AG09319 (cell line): ENCODE measurements at regions not wholly inside any gene's neighbourhood (a gene's known extent, or its start where the extent isn't known, plus 50 kb on each side); places are given as distances from the start of the nearest gene placed in this dataset.
"Not testable (repeated sequence)": the region's sequence is repeated elsewhere in the genome, so short reads cannot be mapped to it uniquely, and the experiment has no call there.

Experiments used
- DNase-seq: peaks from one replicate; pipeline ENCODE4 v3.0.0-alpha.2; 2010; ENCODE audit warnings: low read depth; ENCODE audit errors: extremely low read depth
- TF ChIP-seq, protein P1 (sequence below): IDR thresholded peaks from 2 replicates; pipeline ENCODE4 v1.5.1; 2011; ENCODE audit warnings: low read depth, mild to moderate bottlenecking, inconsistent platforms, low read length, moderate library complexity

DNA sequence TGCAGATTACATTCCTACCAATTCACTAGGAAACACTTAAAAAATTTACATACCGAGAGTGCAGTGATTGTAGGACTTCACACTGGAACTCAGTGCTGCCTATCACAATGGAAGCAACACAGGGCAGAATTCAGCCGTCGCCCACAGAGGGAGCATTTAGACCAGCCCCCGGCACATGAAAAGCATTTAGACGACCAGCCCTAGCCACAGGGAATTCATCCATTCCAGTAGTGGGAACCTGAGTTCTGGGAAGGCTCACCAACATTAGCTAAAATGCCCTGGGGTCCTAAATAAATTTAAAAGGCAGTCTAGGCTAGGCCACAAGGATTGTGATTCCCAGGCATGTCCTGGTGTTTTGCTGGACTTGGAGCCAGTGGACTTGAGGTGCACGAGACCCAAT, 155.2 kb downstream of the LIG4 start:
- no peak for DNase-seq
- TF ChIP-seq, protein P1, sequence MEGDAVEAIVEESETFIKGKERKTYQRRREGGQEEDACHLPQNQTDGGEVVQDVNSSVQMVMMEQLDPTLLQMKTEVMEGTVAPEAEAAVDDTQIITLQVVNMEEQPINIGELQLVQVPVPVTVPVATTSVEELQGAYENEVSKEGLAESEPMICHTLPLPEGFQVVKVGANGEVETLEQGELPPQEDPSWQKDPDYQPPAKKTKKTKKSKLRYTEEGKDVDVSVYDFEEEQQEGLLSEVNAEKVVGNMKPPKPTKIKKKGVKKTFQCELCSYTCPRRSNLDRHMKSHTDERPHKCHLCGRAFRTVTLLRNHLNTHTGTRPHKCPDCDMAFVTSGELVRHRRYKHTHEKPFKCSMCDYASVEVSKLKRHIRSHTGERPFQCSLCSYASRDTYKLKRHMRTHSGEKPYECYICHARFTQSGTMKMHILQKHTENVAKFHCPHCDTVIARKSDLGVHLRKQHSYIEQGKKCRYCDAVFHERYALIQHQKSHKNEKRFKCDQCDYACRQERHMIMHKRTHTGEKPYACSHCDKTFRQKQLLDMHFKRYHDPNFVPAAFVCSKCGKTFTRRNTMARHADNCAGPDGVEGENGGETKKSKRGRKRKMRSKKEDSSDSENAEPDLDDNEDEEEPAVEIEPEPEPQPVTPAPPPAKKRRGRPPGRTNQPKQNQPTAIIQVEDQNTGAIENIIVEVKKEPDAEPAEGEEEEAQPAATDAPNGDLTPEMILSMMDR, result no peak

DNA sequence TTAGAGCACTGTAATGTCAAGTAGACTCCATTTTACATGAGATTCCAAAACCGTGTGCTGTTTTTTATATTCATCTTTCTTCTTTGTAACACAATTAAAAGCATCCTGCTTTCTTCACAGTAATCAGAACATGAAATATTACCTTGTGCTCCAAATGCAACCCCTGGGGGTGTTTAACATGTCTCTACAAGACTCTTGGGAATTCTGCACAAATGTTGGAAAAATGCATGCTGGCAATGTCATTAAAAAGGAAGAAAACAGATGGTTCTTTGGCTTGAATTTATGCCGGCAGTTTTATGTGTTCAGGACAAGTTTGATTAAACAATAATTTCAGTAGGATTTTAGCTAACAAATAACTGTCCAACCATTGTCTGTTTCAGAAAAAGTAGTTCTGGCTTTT, 159.1 kb downstream of the LIG4 start:
- TF ChIP-seq, protein P1, result no peak
- no peak for DNase-seq

DNA sequence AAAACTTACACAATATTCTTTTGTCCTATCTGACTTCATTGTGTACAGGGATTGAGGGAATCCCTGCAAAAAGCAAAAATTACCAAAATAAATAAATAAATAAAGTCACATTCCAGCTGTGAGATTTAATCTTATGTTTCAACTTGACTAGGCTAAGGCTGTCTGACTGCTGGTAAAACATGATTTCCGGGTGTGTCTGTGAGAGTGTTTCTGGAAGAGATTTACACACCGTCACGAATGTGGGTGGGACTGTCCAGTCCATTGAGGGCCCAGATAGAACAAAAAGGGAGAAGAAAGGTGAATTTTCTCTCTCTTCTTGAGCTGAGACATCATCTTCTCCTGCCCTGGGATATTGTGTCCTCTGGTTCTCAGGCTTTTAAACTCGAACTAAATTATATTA, 166.1 kb downstream of the LIG4 start:
- TF ChIP-seq, protein P1, result no peak
- no peak for DNase-seq

DNA sequence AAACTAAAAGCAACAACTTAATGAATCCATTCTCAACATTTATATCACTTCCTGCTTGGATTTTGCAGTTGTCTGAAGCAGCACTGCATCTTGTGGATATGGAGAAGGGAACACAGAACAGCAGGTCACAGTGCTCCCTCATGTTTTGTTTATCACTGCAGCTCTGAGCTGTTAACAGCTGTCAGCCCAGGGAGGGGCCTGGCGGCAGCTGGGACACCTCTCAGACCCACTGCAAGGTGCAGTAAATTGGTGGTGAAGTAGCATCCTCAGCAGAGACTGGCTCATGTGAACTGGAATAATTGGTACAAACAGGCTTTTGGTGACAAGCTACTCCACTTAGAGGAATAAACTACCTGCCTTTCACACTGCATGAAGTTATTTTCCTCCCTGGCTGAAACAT, 170.4 kb downstream of the LIG4 start:
- DNase-seq, result no peak
- TF ChIP-seq, protein P1, result no peak

DNA sequence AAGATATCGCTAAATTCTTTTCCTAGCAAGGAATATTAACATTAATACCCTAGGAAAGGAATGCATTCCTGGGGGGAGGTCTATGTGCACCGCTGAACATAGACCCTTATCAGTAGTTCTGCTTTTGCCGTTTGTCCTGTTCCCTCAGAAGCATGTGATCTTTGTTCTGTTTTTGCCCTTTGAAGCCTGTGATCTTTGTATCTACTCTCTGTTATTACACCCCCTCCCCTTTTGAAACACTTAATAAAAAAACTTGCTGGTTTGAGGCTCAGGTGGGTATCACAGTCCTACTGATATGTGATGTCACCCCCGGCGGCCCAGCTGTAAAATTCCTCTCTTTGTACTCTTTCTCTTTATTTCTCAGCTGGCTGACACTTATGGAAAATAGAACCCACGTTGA, 172.5 kb downstream of the LIG4 start:
- not testable (repeated sequence) for DNase-seq

DNA sequence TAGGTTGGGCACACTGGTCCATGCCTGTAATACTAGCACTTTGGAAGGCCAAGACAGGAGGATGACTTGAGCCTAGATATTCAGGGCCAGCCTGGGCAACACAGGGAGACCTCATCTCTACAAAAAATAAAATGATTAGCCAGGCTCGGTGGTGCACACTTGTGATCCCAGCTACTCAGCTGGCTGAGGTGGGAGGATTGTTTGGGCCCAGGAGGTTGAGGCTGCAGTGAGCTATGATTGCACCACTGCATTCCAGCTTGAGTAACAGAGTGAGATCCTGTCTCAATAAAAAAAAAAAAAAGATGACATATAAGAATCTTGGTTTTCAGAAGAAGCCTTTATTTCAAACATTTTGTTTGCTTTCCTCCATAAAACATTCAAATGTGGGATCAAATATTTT, 178.0 kb downstream of the LIG4 start:
- DNase-seq, result no peak
- TF ChIP-seq, protein P1, result no peak

DNA sequence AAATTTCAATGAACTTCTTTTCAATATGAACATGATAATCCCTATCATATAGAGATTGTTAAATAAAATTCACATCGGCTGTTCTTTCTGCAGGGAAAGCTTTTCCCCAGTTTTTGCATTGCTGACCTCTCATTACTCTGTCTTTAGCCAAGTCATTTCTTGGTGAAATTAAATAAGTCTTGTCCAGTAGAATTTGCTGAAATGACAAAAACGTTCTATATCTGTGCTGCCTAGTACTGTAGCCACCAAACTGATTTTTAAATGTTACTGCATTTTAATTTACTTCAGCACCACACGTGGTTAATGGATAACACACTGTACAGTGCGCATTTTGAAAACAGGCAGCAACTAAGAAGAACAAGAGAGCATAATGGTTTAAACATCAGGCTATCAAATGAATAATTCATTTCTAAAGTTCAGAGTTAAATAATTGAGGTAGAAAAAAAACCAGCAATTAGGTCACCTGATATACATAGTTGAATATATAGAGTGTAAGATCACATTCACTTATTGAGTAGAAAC, 178.9 kb downstream of the LIG4 start:
- DNase-seq, result no peak
- TF ChIP-seq, protein P1, result no peak

DNA sequence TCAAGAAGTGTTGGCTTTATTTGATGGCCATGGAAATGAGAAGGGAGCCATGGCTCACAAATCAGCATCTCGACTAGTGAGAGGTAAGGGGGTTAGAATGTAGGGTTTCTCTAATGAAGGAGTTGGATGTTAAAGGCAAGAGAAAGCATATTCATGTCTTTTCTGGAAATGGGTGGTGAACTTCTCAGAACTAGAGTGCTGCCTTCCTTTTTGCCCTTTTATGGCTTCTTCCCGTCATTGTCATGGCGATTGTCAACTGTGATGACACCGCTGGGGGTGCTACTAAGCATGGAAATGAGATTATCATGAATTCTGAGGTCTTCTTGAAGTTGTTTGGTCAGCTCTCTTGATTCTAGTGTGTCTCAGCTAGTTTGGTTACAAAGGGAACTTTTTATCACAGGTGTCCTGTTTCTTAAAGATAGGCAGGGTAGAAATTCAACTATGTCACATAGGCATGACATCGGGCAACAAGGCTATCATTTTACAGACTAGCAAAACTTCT, 180.4 kb downstream of the LIG4 start:
- DNase-seq, result no peak

More for the DNA sequence above, 180.4 kb downstream of the LIG4 start:
- TF ChIP-seq, protein P1, result no peak
